HG03521 (cell line): ENCODE measurements at regions not wholly inside any gene's neighbourhood (a gene's known extent, or its start where the extent isn't known, plus 50 kb on each side); places are given as distances from the start of the nearest gene placed in this dataset.
A peak's percentile ranks its signal among the peaks of the same experiment; 100 is the strongest.
"Not testable (repeated sequence)": the region's sequence is repeated elsewhere in the genome, so short reads cannot be mapped to it uniquely, and the experiment has no call there.

Experiments
- ATAC-seq: cut with Tn5 transposase; IDR thresholded peaks from one replicate; pipeline ENCODE4 v1.9.1; 2021; ENCODE audit warnings: mild to moderate bottlenecking, moderate library complexity; ENCODE audit not compliant: unreplicated experiment

DNA sequence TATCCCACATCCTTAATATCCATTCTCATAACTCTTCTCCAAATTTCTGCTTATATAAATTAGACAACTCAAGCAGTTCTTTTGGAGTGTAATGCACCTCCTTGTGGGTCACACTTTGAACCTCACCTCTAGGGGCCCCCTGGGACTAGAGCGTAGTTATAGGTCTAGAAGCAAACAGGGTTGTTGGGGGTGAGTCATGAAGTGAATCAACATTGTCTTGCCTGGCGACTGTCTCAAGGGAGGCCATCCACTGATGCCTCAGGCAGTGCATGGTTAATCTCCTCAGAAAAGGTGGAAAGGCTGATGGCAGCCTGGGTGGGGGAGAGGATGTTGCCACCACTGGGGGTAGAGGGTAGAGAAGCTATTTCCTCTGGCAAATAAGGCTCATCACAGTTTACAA lies 129.1 kb downstream of the TNFRSF21 start:
- no peak for ATAC-seq

DNA sequence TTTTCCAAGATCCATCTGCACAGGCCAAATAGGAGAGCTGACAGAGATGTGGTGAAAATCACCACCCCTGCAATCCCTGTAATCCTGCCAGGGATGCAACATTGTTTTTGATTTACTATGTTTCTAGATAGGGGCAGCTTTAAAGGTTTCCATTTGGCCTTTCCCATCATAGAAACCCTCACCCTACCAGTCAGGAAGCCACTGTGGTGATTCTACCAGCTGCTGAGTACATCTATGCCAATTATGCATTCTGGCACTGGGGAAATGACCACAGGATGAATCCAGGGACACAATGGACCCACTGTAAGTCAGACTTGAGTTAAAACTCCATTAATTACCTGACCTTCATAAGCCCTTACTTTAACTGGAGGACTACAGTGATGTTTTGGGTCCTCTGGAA lies 130.4 kb downstream of the TNFRSF21 start:
- ATAC-seq: no peak

DNA sequence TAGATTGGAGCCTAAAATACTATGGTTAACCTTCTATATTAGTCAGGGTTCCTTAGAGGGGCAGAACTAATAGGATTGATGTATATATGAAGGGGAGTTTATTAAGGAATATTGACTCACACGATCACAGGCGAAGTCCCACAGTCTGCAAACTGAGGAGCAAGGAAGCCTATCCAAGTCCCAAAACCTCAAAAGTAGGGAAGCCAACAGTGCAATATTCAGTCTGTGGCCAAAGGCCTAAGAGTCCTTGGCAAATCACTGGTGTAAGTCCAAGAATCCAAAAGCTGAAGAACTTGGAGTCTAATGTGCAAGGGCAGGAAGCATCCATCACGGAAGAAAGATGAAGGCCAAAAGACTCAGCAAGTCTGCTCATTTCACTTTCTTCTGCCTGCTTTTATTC lies 133.5 kb upstream of the ADGRF1 start:
- ATAC-seq: no peak

GRCh38 chr6:47174502-47175023 lies 132.4 kb upstream of the ADGRF1 start:
- ATAC-seq: no peak

DNA sequence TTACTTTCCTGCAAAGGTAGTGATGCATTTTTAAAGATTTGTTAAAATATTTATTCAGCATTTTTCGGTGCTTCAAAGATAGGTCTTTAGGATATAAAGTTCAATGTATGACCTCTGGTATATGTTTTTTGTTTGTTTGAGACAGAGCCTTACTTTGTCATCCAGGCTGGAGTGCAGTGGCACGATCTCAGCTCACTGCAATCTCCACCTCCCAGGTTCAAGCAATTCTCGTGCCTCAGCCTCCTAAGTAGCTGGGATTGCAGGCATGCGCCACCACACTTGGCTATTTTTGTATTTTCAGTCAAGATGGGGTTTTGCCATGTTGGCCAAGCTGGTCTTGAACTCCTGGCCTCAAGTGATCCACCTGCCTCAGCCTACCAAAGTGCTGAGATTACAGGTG lies 131.9 kb upstream of the ADGRF1 start:
- ATAC-seq: not testable (repeated sequence)

GRCh38 chr6:47173145-47173544 lies 131.0 kb upstream of the ADGRF1 start:
- ATAC-seq: not testable (repeated sequence)

DNA sequence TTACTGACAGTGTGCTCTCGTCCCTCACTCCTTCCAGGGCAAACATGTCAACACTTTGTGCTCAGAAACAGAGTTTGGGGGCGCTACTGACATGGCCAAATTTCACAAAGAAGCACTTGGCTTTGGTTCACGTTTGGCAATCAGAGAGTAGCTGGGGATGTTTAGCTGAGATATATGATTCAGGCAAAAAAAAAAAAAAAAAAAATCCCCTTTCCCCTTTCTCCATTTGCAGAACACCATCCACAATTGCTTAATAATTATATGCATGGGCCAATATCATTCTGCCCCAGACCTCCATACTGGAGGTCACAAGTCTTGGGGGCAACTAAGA lies 128.4 kb upstream of the ADGRF1 start:
- ATAC-seq: no peak

DNA sequence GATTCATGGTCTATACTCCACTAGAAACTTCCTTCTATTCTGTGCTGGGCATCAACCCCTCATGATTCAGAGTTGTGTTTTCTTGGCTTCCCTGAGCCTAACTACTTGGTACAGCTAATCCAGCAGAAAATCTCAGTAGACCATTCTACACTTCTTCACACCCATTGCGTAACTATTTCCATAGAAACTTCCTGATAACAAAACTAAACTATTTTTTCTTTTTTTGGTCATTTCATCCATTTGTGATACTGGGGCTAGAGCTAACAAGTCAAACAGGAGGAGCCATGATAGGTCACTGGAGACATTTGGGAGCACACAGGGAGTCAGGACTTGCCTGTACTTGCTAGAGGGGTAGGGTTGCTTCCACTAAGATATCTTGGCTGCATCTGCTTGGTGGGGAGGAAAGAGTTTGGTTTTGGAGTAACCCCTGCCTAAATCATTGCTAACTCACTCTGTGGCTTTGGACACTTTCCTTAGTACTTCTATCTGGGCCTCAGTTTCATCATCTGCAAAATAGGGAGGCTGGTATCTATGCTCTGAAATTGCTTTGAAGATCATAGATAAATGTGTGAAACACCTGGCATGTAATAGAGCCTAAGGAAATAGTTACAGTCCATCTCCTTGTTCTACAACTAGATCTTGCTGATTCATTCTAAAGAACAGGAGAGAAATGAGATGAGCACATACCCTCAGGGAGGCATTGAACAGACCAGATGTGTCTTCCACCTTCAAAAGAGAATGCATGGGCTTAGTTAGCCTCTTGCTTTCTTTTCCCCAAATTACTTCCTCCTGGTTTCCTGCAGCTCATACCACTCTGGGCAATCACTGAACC lies 127.9 kb upstream of the ADGRF1 start:
- no peak for ATAC-seq

GRCh38 chr6:47168180-47168579 lies 126.0 kb upstream of the ADGRF1 start:
- no peak for ATAC-seq

GRCh38 chr6:47165918-47166317 lies 123.8 kb upstream of the ADGRF1 start:
- peak; percentile 70 for ATAC-seq

- ATAC-seq: no peak
These were observed 122.7 kb upstream of the ADGRF1 start for GRCh38 chr6:47164877-47165276.

- ATAC-seq: no peak
These were observed 121.4 kb upstream of the ADGRF1 start for GRCh38 chr6:47163536-47163935.

- no peak for ATAC-seq
These were observed 120.7 kb upstream of the ADGRF1 start for GRCh38 chr6:47162793-47163192.

DNA sequence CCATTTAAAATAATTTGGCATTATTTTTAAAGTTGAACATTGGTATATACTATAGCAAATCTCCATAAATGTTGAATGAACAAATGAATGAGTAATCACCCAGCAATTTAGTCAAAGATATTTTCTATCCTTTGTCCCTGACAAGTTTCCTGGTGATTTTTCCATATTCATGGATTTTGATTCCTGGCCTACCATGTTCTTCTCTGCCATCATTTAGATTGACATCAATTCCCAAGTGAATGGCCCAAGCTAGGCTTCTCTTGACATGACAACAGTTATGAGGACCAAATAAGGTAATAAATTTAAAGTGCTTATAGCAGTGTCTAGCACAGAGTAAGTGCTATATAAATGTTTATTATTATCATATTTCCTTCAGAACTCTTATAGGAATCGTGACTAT lies 120.1 kb upstream of the ADGRF1 start:
- no peak for ATAC-seq

GRCh38 chr6:47161176-47161687 lies 119.1 kb upstream of the ADGRF1 start:
- no peak for ATAC-seq

- no peak for ATAC-seq
These were observed 118.6 kb upstream of the ADGRF1 start for GRCh38 chr6:47160702-47161101.

DNA sequence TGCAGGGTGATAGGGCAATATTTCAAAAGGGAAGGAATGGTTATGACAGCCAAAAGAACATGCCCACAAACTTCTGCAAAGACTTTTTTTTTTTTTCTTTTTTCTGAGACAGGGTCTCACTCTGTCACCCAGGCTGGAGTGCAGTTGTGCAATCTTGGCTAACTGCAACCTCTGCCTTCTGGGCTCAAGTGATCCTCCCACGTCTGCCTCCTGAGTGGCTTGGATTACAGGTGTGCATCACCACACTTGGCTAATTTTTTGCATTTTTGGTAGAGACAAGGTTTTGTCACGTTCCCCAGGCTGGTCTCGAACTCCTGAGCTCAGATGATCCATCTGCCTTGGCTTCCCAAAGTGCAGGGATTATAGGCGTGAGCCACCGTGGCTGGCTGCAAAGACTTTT lies 117.6 kb upstream of the ADGRF1 start:
- ATAC-seq: no peak

DNA sequence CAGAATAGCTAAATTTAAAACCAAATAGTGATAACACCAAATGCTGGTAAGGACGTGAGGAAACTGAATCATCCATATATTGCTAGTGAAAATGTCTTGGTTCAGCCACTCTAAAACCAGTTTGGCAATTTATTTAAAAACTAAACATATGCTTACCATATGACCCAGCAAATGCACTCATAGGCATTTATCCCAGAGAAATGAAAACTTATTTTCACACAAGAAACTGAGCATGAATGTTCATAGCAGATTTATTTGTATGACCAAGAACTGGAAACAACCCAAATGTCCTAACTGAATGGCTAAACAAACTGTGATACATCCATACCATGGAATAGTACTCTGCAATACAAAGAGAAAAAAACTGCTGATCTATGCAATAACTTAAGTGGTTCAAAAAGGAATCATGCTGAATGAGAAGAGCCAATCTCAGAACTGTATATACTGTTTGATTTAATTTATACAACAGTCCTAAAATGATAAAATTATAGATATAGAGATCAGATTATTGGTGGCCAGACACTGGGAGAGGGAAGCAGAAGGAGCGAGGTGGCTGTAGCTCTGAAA lies 115.6 kb upstream of the ADGRF1 start:
- no peak for ATAC-seq

GRCh38 chr6:47157063-47157462 lies 114.9 kb upstream of the ADGRF1 start:
- no peak for ATAC-seq

GRCh38 chr6:47156196-47156595 lies 114.1 kb upstream of the ADGRF1 start:
- ATAC-seq: no peak

DNA sequence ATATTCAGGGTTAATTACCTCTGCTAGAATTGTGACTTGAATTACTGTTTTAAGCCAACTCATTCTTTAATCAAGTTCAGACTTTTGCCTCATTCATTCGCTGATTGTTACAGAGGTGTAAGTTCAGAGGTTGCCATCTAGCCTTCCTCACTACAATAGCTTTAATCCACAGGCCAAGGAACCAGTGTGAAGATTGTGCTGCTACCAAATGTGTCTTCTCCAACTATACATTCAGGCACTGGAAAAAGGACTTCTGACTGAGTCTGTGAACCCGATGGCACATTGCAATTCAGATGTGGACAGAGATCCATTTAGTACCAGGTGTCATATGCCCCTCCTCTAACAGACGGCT lies 111.2 kb upstream of the ADGRF1 start:
- ATAC-seq: no peak

- no peak for ATAC-seq
These were observed 110.7 kb upstream of the ADGRF1 start for GRCh38 chr6:47152666-47153403.
